Chondrocyte (in vitro differentiated cells): ENCODE measurements at regions not wholly inside any gene's neighbourhood (a gene's known extent, or its start where the extent isn't known, plus 50 kb on each side); places are given as distances from the start of the nearest gene placed in this dataset.

Experiments used
- DNase-seq: peaks from one replicate; pipeline ENCODE4 v3.0.0; 2021; ENCODE audit warnings: mixed read lengths, low spot score
- H3K27ac Mint-ChIP-seq: one replicate; pipeline ENCODE4 v1.8.0; 2021; ENCODE audit warnings: mild to moderate bottlenecking, moderate library complexity, mixed read lengths; ENCODE audit not compliant: unreplicated experiment
- H3K27me3 Mint-ChIP-seq: 2 replicates; pipeline ENCODE4 v1.8.0; 2021; ENCODE audit warnings: low read depth, mixed read lengths
- H3K36me3 Mint-ChIP-seq: 2 replicates; pipeline ENCODE4 v1.8.0; 2021; ENCODE audit warnings: low read depth, mixed read lengths
- H3K4me1 Mint-ChIP-seq: 2 replicates; pipeline ENCODE4 v1.8.0; 2021; ENCODE audit warnings: low read depth, mild to moderate bottlenecking, mixed read lengths
- H3K4me3 Mint-ChIP-seq: one replicate; pipeline ENCODE4 v1.8.0; 2021; ENCODE audit warnings: mild to moderate bottlenecking, moderate library complexity, mixed read lengths; ENCODE audit not compliant: unreplicated experiment
- H3K9me3 Mint-ChIP-seq: 2 replicates; pipeline ENCODE4 v1.8.0; 2021; ENCODE audit warnings: low read depth, mixed read lengths
- CTCF ChIP-seq: fragments of 200-600 bp; sonication (generic); IDR thresholded peaks from 2 replicates; pipeline ENCODE4 v1.5.0; 2021; ENCODE audit warnings: antibody characterized with exemption, mild to moderate bottlenecking, moderate library complexity

DNA sequence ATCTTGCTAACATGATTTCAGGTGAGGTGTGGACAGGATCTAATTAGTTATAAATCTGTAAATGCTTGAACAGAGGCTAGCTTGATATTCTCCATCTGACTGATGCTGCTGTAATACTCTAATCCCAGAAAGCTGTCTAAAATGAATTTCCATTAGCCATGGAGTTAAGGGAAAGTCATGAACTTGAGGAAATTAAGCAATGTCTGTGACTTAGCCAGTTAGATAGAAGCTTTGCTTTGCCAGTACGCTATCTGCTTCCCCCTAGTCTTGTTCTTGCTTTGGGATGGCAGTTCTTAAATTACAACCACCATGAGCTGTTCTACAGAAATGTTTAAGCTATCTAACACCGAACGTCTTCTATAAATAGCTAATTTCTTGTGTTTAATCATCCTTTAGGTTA lies 195.7 kb downstream of the PRL start:
- Mint-ChIP-seq H3K36me3 (no peaks in the 10 kb centered on the region), H3K4me3 (no peak overlapping the region), H3K27ac (no peak overlapping the region), H3K4me1 (peaks cover 6% of the 10 kb centered on the region), H3K9me3 (no peaks in the 10 kb centered on the region), H3K27me3 (no peaks in the 10 kb centered on the region)
- TF ChIP-seq CTCF = no peak
- no peak for DNase-seq

DNA sequence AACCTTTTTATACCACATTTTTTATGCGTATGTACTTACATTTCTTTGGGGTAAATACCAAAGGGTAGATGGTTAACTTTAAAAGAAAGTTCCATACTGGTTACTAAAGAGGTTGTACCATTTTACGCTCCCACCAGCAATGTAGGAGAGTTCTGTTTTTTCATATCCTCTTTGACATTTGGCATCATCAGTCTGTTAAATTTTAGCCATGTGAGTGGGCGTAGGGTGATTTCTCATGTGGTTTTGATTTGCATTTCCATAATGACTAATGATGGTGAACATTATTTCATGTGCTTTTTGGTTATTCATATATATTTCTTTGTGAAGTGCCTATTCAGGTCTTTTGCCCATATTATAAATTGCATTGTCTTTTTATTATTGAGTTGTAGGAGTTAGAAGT lies 194.2 kb downstream of the PRL start:
- no peak for TF ChIP-seq CTCF
- no peak for DNase-seq
- Mint-ChIP-seq H3K4me3 (no peak overlapping the region), H3K36me3 (no peaks in the 10 kb centered on the region), H3K4me1 (peaks cover 6% of the 10 kb centered on the region), H3K27me3 (no peaks in the 10 kb centered on the region), H3K9me3 (no peaks in the 10 kb centered on the region), H3K27ac (no peak overlapping the region)

GRCh38 chr6:22106451-22106850 lies 190.4 kb downstream of the PRL start:
- no peaks in the 10 kb centered on the region for H3K27me3 Mint-ChIP-seq
- no peak for DNase-seq
- H3K4me1 Mint-ChIP-seq = peaks cover 11% of the 10 kb centered on the region
- H3K9me3 Mint-ChIP-seq = no peaks in the 10 kb centered on the region
- no peak overlapping the region for H3K27ac Mint-ChIP-seq
- TF ChIP-seq CTCF = no peak
- H3K36me3 Mint-ChIP-seq = no peaks in the 10 kb centered on the region
- H3K4me3 Mint-ChIP-seq = no peak overlapping the region

DNA sequence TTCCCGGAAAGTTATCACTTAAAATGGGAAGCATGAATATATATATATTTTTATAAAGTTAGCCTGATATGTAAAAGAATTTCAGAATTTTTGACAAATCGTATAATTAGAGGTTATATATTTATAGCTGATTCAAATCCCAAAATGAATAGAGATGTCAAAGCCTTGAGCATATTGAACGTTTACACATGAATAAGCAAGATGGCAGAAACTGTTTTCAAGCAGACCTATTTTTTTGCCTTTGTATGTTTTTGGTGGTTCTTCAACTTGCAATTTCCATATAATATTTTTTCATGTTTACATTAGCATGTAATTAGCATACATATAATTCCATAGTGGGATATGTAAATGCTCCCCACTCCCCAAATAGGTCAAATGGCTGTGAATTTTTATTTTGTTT lies 189.9 kb downstream of the PRL start:
- Mint-ChIP-seq H3K27me3 (no peaks in the 10 kb centered on the region), H3K4me3 (no peak overlapping the region), H3K27ac (no peak overlapping the region), H3K36me3 (no peaks in the 10 kb centered on the region), H3K9me3 (no peaks in the 10 kb centered on the region), H3K4me1 (peaks cover 11% of the 10 kb centered on the region)
- TF ChIP-seq CTCF = no peak
- DNase-seq = no peak

DNA sequence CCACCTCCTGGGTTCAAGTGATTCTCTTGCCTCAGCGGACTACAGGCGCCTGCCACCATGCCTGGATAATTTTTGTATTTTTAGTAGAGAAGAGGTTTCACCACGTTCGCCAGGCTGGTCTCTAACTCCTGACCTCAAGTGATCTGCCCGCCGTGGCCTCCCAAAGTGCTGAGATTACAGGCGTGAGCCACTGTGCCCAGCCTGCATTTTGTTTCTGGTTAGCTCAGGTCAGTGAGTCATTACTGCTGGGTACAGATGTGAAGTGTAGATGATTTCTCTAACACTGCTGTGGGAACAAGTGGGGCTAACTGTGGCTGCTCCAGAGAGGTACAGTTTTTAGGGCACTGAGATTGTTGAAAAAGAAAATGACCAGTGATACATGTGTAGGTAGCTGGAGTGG lies 188.6 kb downstream of the PRL start:
- H3K36me3 Mint-ChIP-seq = no peaks in the 10 kb centered on the region
- no peaks in the 10 kb centered on the region for H3K9me3 Mint-ChIP-seq
- no peak for TF ChIP-seq CTCF
- no peak overlapping the region for H3K4me3 Mint-ChIP-seq
- peaks cover 16% of the 10 kb centered on the region for H3K4me1 Mint-ChIP-seq
- no peak for DNase-seq
- H3K27me3 Mint-ChIP-seq = no peaks in the 10 kb centered on the region
- peak overlapping the region; percentile 63 for H3K27ac Mint-ChIP-seq
